Activated CD8-positive, alpha-beta memory T cell treated with anti-CD3 and anti-CD28 coated beads for 24 hours (primary cell): ENCODE measurements at regions not wholly inside any gene's neighbourhood (a gene's known extent, or its start where the extent isn't known, plus 50 kb on each side); places are given as distances from the start of the nearest gene placed in this dataset.

ENCODE experiments used
- DNase-seq: peaks from one replicate; pipeline ENCODE4 v3.0.0-alpha.2; 2020

- peak; percentile 26 for DNase-seq
These were observed 60.7 kb upstream of the HDAC4 start for GRCh38 chr2:239461291-239462190.

- DNase-seq: no peak
These were observed 60.0 kb upstream of the HDAC4 start for GRCh38 chr2:239460780-239461179.

- DNase-seq: peak; percentile 45
These were observed 58.8 kb upstream of the HDAC4 start for GRCh38 chr2:239459606-239460005.

GRCh38 chr2:239459056-239459455, 58.2 kb upstream of the HDAC4 start:
- DNase-seq: peak; percentile 19

- peak; percentile 17 for DNase-seq
These were observed 57.0 kb upstream of the HDAC4 start for GRCh38 chr2:239457586-239458445.

GRCh38 chr2:239456940-239457339, 56.1 kb upstream of the HDAC4 start:
- peak; percentile 44 for DNase-seq

GRCh38 chr2:239455436-239456203, 54.8 kb upstream of the HDAC4 start:
- DNase-seq: peak; percentile 30

GRCh38 chr2:239454507-239454906, 53.7 kb upstream of the HDAC4 start:
- no peak for DNase-seq
